ENCODE measurements at regions not wholly inside any gene's neighbourhood (a gene's known extent, or its start where the extent isn't known, plus 50 kb on each side); places are given as distances from the start of the nearest gene placed in this dataset.
A peak's percentile ranks its signal among the peaks of the same experiment; 100 is the strongest.

GRCh38 chr9:14985419-14985818 lies 75.2 kb upstream of the FREM1 start:
- DNase-seq (ENCODE audit: insufficient read length, low spot score, missing footprints): peak; percentile 30
- no peaks in the 10 kb centered on the region for H3K79me2 ChIP-seq (ENCODE audit: insufficient read depth, low read length)
- no peaks in the 10 kb centered on the region for H3K27me3 ChIP-seq (ENCODE audit: insufficient read depth, low read length)
- H2AFZ ChIP-seq (ENCODE audit: low read length): no peak overlapping the region
- H3K36me3 ChIP-seq (ENCODE audit: insufficient read depth, low read length): no peaks in the 10 kb centered on the region
- H4K20me1 ChIP-seq (ENCODE audit: insufficient read depth, low read length): no peaks in the 10 kb centered on the region
- TF ChIP-seq, protein P1, sequence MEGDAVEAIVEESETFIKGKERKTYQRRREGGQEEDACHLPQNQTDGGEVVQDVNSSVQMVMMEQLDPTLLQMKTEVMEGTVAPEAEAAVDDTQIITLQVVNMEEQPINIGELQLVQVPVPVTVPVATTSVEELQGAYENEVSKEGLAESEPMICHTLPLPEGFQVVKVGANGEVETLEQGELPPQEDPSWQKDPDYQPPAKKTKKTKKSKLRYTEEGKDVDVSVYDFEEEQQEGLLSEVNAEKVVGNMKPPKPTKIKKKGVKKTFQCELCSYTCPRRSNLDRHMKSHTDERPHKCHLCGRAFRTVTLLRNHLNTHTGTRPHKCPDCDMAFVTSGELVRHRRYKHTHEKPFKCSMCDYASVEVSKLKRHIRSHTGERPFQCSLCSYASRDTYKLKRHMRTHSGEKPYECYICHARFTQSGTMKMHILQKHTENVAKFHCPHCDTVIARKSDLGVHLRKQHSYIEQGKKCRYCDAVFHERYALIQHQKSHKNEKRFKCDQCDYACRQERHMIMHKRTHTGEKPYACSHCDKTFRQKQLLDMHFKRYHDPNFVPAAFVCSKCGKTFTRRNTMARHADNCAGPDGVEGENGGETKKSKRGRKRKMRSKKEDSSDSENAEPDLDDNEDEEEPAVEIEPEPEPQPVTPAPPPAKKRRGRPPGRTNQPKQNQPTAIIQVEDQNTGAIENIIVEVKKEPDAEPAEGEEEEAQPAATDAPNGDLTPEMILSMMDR (IDR thresholded peaks at IDR 0.05; ENCODE audit: extremely low read depth, low read depth, low read length): no peak
- H3K4me3 ChIP-seq (ENCODE audit: insufficient read depth, low read length): no peak overlapping the region
- H3K4me1 ChIP-seq (ENCODE audit: insufficient read depth, low read length): no peaks in the 10 kb centered on the region
- no peak overlapping the region for H3K27ac ChIP-seq (ENCODE audit: low read depth, low read length)
- no peak overlapping the region for H3K4me2 ChIP-seq (ENCODE audit: insufficient read depth, low read length)
- H3K9me3 ChIP-seq (ENCODE audit: low read depth, low read length): no peaks in the 10 kb centered on the region

- no peaks in the 10 kb centered on the region for H3K4me1 ChIP-seq (ENCODE audit: insufficient read depth, low read length)
- no peak overlapping the region for H2AFZ ChIP-seq (ENCODE audit: low read length)
- no peaks in the 10 kb centered on the region for H3K27me3 ChIP-seq (ENCODE audit: insufficient read depth, low read length)
- no peak overlapping the region for H3K4me3 ChIP-seq (ENCODE audit: insufficient read depth, low read length)
- H4K20me1 ChIP-seq (ENCODE audit: insufficient read depth, low read length): no peaks in the 10 kb centered on the region
- DNase-seq (ENCODE audit: insufficient read length, low spot score, missing footprints): no peak
- H3K27ac ChIP-seq (ENCODE audit: low read depth, low read length): no peak overlapping the region
- TF ChIP-seq, protein P1 (IDR thresholded peaks at IDR 0.05; ENCODE audit: extremely low read depth, low read depth, low read length): no peak
- no peaks in the 10 kb centered on the region for H3K36me3 ChIP-seq (ENCODE audit: insufficient read depth, low read length)
- H3K4me2 ChIP-seq (ENCODE audit: insufficient read depth, low read length): no peak overlapping the region
- no peaks in the 10 kb centered on the region for H3K9me3 ChIP-seq (ENCODE audit: low read depth, low read length)
- no peaks in the 10 kb centered on the region for H3K79me2 ChIP-seq (ENCODE audit: insufficient read depth, low read length)
Measured at GRCh38 chr9:14983599-14983998, 73.4 kb upstream of the FREM1 start.

GRCh38 chr9:14981291-14981950 lies 71.2 kb upstream of the FREM1 start:
- Histone ChIP-seq H3K4me1 (ENCODE audit: insufficient read depth, low read length) (no peaks in the 10 kb centered on the region), H4K20me1 (ENCODE audit: insufficient read depth, low read length) (no peaks in the 10 kb centered on the region)

More at GRCh38 chr9:14981291-14981950, 71.2 kb upstream of the FREM1 start:
- Histone ChIP-seq H3K4me2 (ENCODE audit: insufficient read depth, low read length) (no peak overlapping the region), H3K36me3 (ENCODE audit: insufficient read depth, low read length) (no peaks in the 10 kb centered on the region), H3K9me3 (ENCODE audit: low read depth, low read length) (no peaks in the 10 kb centered on the region), H3K79me2 (ENCODE audit: insufficient read depth, low read length) (no peaks in the 10 kb centered on the region), H3K27ac (ENCODE audit: low read depth, low read length) (no peak overlapping the region), H3K4me3 (ENCODE audit: insufficient read depth, low read length) (no peak overlapping the region), H3K27me3 (ENCODE audit: insufficient read depth, low read length) (no peaks in the 10 kb centered on the region), H2AFZ (ENCODE audit: low read length) (no peak overlapping the region)
- DNase-seq (ENCODE audit: insufficient read length, low spot score, missing footprints): no peak
- TF ChIP-seq, protein P1 (IDR thresholded peaks at IDR 0.05; ENCODE audit: extremely low read depth, low read depth, low read length): no peak

Data from osteoblast (primary cell).